Cerebellar nuclear complex (tissue), 1 donor: ENCODE measurements at regions not wholly inside any gene's neighbourhood (a gene's known extent, or its start where the extent isn't known, plus 50 kb on each side); places are given as distances from the start of the nearest gene placed in this dataset.

Source experiments
- DNase-seq, 2 experiments: peaks; one replicate each; lab custom pipeline; 2025; lab: John Stamatoyannopoulos, UW

GRCh38 chr6:30806581-30807183 is 62.3 kb upstream of the IER3 start:
- DNase-seq: no peak

GRCh38 chr6:30804333-30804732 is 60.0 kb upstream of the IER3 start:
- no peak for DNase-seq

- no peak for DNase-seq
These were observed 58.4 kb upstream of the IER3 start for GRCh38 chr6:30802731-30803130.

GRCh38 chr6:30801950-30802349 is 57.6 kb upstream of the IER3 start:
- DNase-seq: no peak

- DNase-seq: no peak
These were observed 56.5 kb upstream of the IER3 start for GRCh38 chr6:30800871-30801270.

GRCh38 chr6:30799210-30799609 is 54.9 kb upstream of the IER3 start:
- DNase-seq: no peak

- DNase-seq: no peak
These were observed 54.1 kb upstream of the IER3 start for GRCh38 chr6:30798494-30798893.

- no peak for DNase-seq
These were observed 51.4 kb upstream of the IER3 start for GRCh38 chr6:30795549-30796293.
